ENCODE measurements at regions not wholly inside any gene's neighbourhood (a gene's known extent, or its start where the extent isn't known, plus 50 kb on each side); places are given as distances from the start of the nearest gene placed in this dataset.
A peak's percentile ranks its signal among the peaks of the same experiment; 100 is the strongest.
"Not testable (repeated sequence)": the region's sequence is repeated elsewhere in the genome, so short reads cannot be mapped to it uniquely, and the experiment has no call there.

DNA sequence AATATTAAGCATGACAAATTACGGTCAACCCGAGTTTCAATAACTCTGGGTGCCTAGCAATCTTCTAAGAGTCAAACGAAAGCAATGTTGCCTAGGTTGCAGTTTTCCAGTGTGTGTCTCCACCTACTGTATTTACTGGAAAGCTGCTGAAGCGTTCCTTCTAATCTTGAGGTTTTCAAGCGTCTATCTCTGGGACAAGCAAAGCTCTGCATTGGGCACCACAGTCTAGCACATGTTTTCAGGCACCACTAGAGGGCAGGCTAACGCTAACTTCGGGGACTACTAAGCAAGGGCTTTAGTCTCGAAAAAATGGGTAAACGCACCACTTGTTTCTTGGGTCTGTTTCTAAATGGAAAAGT is 82.7 kb upstream of the KIF2A start:
- DNase-seq (ENCODE audit: low read depth in 1 of 2, low spot score in 1 of 2); H3K9me3 ChIP-seq; POLR2A ChIA-PET; H3K4me1 ChIP-seq; H3K27ac ChIP-seq; H3K4me3 ChIP-seq; FAIRE-seq: not testable (repeated sequence)
- 2% methylated on average over 7 of the region's 9 CpGs for WGBS (ENCODE audit: missing lambda C conversion rate)
- H3K4me2 ChIP-seq: peak overlapping the region; percentile 34; the same call in 2 of the 3 replicates
- CTCF ChIA-PET: interaction anchor here (0.6 to 2.1 kb wide), 5 partner anchors 15 to 1514 kb away, joined by 3 to 15 read pairs (median 3); no protein-coding TSS in a partner anchor
- TF ChIP-seq RAD21 (conservative IDR thresholded peaks at IDR 0.05 in 1 of 2, IDR thresholded peaks at IDR 0.05 in 1 of 2): peak; percentile 45 to 58
- peak; percentile 48 for TF ChIP-seq MAFK (IDR thresholded peaks at IDR 0.05; ENCODE audit: partially characterized antibody)
- TF ChIP-seq SMC3 (IDR thresholded peaks at IDR 0.05): 0 out of 3 replicates have a peak, but pooled peaks have one; percentile 24
- TF ChIP-seq, protein P1, sequence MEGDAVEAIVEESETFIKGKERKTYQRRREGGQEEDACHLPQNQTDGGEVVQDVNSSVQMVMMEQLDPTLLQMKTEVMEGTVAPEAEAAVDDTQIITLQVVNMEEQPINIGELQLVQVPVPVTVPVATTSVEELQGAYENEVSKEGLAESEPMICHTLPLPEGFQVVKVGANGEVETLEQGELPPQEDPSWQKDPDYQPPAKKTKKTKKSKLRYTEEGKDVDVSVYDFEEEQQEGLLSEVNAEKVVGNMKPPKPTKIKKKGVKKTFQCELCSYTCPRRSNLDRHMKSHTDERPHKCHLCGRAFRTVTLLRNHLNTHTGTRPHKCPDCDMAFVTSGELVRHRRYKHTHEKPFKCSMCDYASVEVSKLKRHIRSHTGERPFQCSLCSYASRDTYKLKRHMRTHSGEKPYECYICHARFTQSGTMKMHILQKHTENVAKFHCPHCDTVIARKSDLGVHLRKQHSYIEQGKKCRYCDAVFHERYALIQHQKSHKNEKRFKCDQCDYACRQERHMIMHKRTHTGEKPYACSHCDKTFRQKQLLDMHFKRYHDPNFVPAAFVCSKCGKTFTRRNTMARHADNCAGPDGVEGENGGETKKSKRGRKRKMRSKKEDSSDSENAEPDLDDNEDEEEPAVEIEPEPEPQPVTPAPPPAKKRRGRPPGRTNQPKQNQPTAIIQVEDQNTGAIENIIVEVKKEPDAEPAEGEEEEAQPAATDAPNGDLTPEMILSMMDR (IDR thresholded peaks at IDR 0.05): peak; percentile 50
- ATAC-seq: peak; percentile 94 to 100

DNA sequence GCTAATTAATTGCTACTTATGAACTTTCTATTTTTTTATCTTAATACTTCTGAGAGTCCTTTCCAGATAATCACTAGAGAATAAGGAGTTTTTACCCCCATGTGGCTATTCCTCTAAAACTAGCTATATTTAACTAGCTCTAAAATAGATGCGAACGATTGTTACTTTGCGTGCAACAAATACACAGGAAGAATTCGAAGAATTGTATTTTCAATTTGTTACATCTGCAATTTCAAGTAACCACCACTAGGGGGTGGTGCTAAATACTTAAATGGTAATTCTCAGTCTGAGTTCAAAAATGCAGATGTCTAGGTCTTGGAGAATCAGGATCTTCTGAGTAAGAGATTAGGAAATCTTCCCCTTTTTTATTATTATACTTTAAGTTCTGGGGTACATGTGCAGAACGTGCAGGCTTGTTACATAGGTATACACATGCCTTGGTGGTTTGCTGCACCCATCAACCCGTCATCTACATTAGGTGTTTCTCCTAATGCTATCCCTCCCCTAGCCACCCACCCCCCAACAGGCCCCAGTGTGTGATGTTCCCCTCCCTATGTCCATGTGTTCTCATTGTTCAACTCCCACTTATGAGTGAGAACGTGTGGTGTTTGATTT is 80.9 kb upstream of the KIF2A start:
- H3K4me1 ChIP-seq; H3K27ac ChIP-seq; POLR2A ChIA-PET; H3K9me3 ChIP-seq; H3K4me3 ChIP-seq; FAIRE-seq; ATAC-seq; DNase-seq (ENCODE audit: low read depth in 1 of 2, low spot score in 1 of 2): not testable (repeated sequence)
- H3K4me2 ChIP-seq: peak overlapping the region; percentile 27; the same call in 1 of the 3 replicates
- CTCF ChIA-PET: interaction anchor here (0.6 to 2.1 kb wide), 10 partner anchors 11 to 160 kb away, joined by 3 to 15 read pairs (median 4); no protein-coding TSS in a partner anchor
- TF ChIP-seq, protein P1 (IDR thresholded peaks at IDR 0.05): peak; percentile 45
- TF ChIP-seq SMC3 (IDR thresholded peaks at IDR 0.05) (0 out of 3 replicates have a peak, but pooled peaks have one; percentile 14), RAD21 (conservative IDR thresholded peaks at IDR 0.05 in 1 of 2, IDR thresholded peaks at IDR 0.05 in 1 of 2) (peak in 1 of 2 experiments; percentile 25; a peak in 2 of 5 replicates)
- 38% methylated on average over 7 of the region's 7 CpGs for WGBS (ENCODE audit: missing lambda C conversion rate)

DNA sequence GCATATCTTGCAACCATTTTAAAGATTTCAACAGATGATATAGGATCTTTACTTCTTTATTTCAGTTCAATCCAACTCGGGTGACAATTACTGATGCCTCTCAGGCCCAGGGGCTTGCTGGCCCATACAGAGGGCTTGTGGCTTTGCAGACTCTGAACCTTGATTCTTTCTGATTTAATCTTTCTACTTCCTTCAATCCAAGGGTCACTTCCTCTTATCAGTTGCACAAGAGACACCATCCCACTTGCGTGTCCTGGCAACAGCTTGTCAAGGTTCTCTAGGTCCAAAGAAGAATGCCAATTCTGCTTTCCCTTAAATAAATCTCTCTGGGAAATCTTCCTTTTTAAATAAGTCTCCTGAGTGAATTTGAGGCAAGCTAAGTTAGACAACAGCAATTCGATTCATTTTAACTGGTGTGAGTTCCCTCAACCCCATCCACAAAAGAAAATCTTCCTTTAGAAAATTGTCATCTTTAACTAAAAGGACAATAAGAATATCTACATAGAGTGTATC is 75.1 kb upstream of the KIF2A start:
- 56% methylated on average over 3 of the region's 3 CpGs for WGBS (ENCODE audit: missing lambda C conversion rate)
- POLR2A ChIA-PET: interaction anchor here (1.2 kb wide), 1 partner anchor 75 kb away, joined by 4 read pairs; the partner anchor contains the start of gene KIF2A
- not testable (repeated sequence) for H3K27ac ChIP-seq; H3K4me1 ChIP-seq; ATAC-seq; H3K4me2 ChIP-seq; H3K4me3 ChIP-seq; DNase-seq (ENCODE audit: low read depth in 1 of 2, low spot score in 1 of 2); H3K9me3 ChIP-seq; FAIRE-seq
- CTCF ChIA-PET: interaction anchor here (1.8 kb wide), 1 partner anchor 123 kb away, joined by 4 read pairs; no protein-coding TSS in a partner anchor

DNA sequence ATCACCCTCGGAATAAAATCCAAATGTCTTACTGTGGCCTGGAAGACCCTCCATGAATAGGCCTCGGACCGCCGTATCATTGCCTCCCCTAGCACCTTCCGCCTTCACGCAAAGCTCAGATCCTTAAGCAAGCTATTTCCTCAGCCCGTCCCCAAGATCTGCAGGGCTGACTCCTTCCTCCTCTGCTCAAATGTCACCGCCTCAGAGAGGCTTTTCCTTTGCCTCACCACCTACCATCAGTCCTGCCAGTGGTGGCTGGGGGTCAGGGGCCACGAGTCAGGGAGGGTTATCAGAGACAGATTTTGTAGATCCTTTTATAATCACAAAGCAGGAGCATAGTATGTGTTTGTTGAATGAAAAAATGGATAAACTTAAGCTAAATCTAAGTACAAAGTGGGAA is 74.4 kb upstream of the KIF2A start:
- Histone ChIP-seq H3K9me3 (no peaks in the 10 kb centered on the region), H3K4me2 (no peak overlapping the region), H3K4me1 (peaks cover 7% of the 10 kb centered on the region; the same call in 2 of the 3 replicates), H3K27ac (no peak overlapping the region), H3K4me3 (no peak overlapping the region)
- DNase-seq (ENCODE audit: low read depth in 1 of 2, low spot score in 1 of 2): no peak
- ATAC-seq: no peak
- 82% methylated on average over 9 of the region's 9 CpGs for WGBS (ENCODE audit: missing lambda C conversion rate)
- FAIRE-seq: no peak
- TF ChIP-seq, protein P2, sequence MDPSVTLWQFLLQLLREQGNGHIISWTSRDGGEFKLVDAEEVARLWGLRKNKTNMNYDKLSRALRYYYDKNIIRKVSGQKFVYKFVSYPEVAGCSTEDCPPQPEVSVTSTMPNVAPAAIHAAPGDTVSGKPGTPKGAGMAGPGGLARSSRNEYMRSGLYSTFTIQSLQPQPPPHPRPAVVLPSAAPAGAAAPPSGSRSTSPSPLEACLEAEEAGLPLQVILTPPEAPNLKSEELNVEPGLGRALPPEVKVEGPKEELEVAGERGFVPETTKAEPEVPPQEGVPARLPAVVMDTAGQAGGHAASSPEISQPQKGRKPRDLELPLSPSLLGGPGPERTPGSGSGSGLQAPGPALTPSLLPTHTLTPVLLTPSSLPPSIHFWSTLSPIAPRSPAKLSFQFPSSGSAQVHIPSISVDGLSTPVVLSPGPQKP (IDR thresholded peaks at IDR 0.05; ENCODE audit: low read depth, low read length): no peak
- TF ChIP-seq KDM1A (IDR thresholded peaks at IDR 0.05; ENCODE audit: low read depth) (no peak), RARB (CRISPR knock-in tag; IDR thresholded peaks at IDR 0.05) (no peak), RFX5 (IDR thresholded peaks at IDR 0.05) (no peak), FOSB (CRISPR knock-in tag; IDR thresholded peaks at IDR 0.05) (no peak), HOXB5 (CRISPR knock-in tag; IDR thresholded peaks at IDR 0.05) (no peak), SREBF2 (IDR thresholded peaks at IDR 0.05) (no peak)
- TF ChIP-seq, protein P3, sequence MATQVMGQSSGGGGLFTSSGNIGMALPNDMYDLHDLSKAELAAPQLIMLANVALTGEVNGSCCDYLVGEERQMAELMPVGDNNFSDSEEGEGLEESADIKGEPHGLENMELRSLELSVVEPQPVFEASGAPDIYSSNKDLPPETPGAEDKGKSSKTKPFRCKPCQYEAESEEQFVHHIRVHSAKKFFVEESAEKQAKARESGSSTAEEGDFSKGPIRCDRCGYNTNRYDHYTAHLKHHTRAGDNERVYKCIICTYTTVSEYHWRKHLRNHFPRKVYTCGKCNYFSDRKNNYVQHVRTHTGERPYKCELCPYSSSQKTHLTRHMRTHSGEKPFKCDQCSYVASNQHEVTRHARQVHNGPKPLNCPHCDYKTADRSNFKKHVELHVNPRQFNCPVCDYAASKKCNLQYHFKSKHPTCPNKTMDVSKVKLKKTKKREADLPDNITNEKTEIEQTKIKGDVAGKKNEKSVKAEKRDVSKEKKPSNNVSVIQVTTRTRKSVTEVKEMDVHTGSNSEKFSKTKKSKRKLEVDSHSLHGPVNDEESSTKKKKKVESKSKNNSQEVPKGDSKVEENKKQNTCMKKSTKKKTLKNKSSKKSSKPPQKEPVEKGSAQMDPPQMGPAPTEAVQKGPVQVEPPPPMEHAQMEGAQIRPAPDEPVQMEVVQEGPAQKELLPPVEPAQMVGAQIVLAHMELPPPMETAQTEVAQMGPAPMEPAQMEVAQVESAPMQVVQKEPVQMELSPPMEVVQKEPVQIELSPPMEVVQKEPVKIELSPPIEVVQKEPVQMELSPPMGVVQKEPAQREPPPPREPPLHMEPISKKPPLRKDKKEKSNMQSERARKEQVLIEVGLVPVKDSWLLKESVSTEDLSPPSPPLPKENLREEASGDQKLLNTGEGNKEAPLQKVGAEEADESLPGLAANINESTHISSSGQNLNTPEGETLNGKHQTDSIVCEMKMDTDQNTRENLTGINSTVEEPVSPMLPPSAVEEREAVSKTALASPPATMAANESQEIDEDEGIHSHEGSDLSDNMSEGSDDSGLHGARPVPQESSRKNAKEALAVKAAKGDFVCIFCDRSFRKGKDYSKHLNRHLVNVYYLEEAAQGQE (IDR thresholded peaks at IDR 0.05): no peak
- POLR2A ChIA-PET: interaction anchor here (1.2 kb wide), 1 partner anchor 74 kb away, joined by 4 read pairs; the partner anchor contains the start of gene KIF2A
- CTCF ChIA-PET: interaction anchor here (1.8 kb wide), 1 partner anchor 122 kb away, joined by 4 read pairs; no protein-coding TSS in a partner anchor

DNA sequence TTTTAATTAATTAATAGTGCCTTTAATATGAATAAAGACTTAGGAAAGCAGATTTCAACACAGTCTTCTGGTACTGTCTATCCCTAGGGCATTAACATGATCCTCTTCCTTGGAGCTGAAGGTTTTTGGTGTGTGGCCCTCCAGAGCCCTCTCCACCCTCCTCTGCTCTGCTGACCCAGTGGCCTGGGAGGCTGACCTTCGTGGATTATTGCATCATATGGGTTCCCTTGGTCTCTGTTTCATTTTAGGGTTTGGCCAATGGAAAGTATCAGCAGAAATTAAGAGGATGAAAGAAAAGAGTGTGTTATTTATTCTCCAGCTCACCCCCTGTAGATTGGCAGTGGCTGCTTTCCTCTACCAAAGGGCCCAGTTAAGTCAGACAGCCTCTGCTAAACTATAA is 73.8 kb upstream of the KIF2A start:
- DNase-seq (ENCODE audit: low read depth in 1 of 2, low spot score in 1 of 2); H3K4me3 ChIP-seq; H3K4me1 ChIP-seq; ATAC-seq; H3K27ac ChIP-seq; FAIRE-seq; H3K4me2 ChIP-seq; H3K9me3 ChIP-seq; POLR2A ChIA-PET: not testable (repeated sequence)
- 30% methylated on average over 1 of the region's 1 CpG for WGBS (ENCODE audit: missing lambda C conversion rate)
- CTCF ChIA-PET: interaction anchor here (1.8 kb wide), 1 partner anchor 122 kb away, joined by 4 read pairs; no protein-coding TSS in a partner anchor
